Keratinocyte (primary cell): ENCODE measurements at regions not wholly inside any gene's neighbourhood (a gene's known extent, or its start where the extent isn't known, plus 50 kb on each side); places are given as distances from the start of the nearest gene placed in this dataset.

Experiments used
- DNase-seq: peaks from one replicate; pipeline ENCODE4 v3.0.0-alpha.2; 2011; ENCODE audit warnings: low read depth, missing footprints, low spot score
- FAIRE-seq: peaks from 2 replicates; lab custom pipeline; 2011; peaks lifted over from hg19 to GRCh38; lab: Jason Lieb, UNC
- H2AFZ ChIP-seq: 2 replicates; pipeline ENCODE4 v1.6.0; 2012; ENCODE audit warnings: low read length, control low read depth, inconsistent platforms; ENCODE audit not compliant: control insufficient read depth
- H3K27ac ChIP-seq: 2 replicates; pipeline ENCODE4 v1.5.1; 2011; ENCODE audit warnings: low read length; ENCODE audit not compliant: control insufficient read depth, insufficient read depth
- H3K27me3 ChIP-seq: 3 replicates; pipeline ENCODE4 v1.6.0; 2011; ENCODE audit warnings: low read length; ENCODE audit not compliant: control insufficient read depth, insufficient read depth; ENCODE audit errors: extremely low read depth
- H3K36me3 ChIP-seq, 2 experiments: 2 replicates in 1 of 2; 3 replicates in 1 of 2; pipeline ENCODE4 v1.5.1; 2011; ENCODE audit warnings: low read length in 2 of 2, mild to moderate bottlenecking in 1 of 2; ENCODE audit not compliant: control insufficient read depth in 2 of 2, insufficient read depth in 2 of 2; ENCODE audit errors: extremely low read depth in 1 of 2
- H3K4me1 ChIP-seq: 3 replicates; pipeline ENCODE4 v1.5.1; 2011; ENCODE audit warnings: low read length; ENCODE audit not compliant: control insufficient read depth, insufficient read depth; ENCODE audit errors: extremely low read depth
- H3K4me2 ChIP-seq: 3 replicates; pipeline ENCODE4 v1.6.0; 2011; ENCODE audit warnings: low read depth, low read length; ENCODE audit not compliant: control insufficient read depth, insufficient read depth; ENCODE audit errors: extremely low read depth
- H3K4me3 ChIP-seq, 3 experiments: fragments of 200-600 bp in 1 of 3; sonication (generic) in 1 of 3; 2 replicates in 2 of 3; 3 replicates in 1 of 3; pipeline ENCODE4 v1.5.1; 2011 to 2016; ENCODE audit warnings: low read length in 3 of 3, mild to moderate bottlenecking in 3 of 3, control low read depth in 2 of 3, inconsistent platforms in 1 of 3, low read depth in 1 of 3, mixed read lengths in 1 of 3, mixed run types in 1 of 3, moderate library complexity in 1 of 3; ENCODE audit not compliant: control insufficient read depth in 2 of 3, insufficient read depth in 2 of 3; ENCODE audit errors: extremely low read depth in 1 of 3
- H3K79me2 ChIP-seq: 2 replicates; pipeline ENCODE4 v1.6.0; 2012; ENCODE audit warnings: low read length; ENCODE audit not compliant: control insufficient read depth, insufficient read depth
- H3K9ac ChIP-seq: 3 replicates; pipeline ENCODE4 v1.6.0; 2011; ENCODE audit warnings: low read length; ENCODE audit not compliant: control insufficient read depth, insufficient read depth; ENCODE audit errors: extremely low read depth
- H3K9me1 ChIP-seq: 3 replicates; pipeline ENCODE4 v1.6.0; 2011; ENCODE audit warnings: low read length; ENCODE audit not compliant: control insufficient read depth, insufficient read depth; ENCODE audit errors: extremely low read depth
- H3K9me3 ChIP-seq: 2 replicates; pipeline ENCODE4 v1.5.1; 2012; ENCODE audit warnings: low read depth, low read length; ENCODE audit not compliant: control insufficient read depth
- H4K20me1 ChIP-seq: 3 replicates; pipeline ENCODE4 v1.6.0; 2011; ENCODE audit warnings: low read length; ENCODE audit not compliant: control insufficient read depth, insufficient read depth; ENCODE audit errors: extremely low read depth
- CTCF ChIP-seq, 3 experiments: IDR thresholded peaks in 1 of 3; conservative IDR thresholded peaks in 1 of 3; optimal IDR thresholded peaks in 1 of 3; 2 replicates in 2 of 3; 3 replicates in 1 of 3; pipeline versions ENCODE3 to v1.5.1; 2011; ENCODE audit warnings: low read length in 3 of 3, mild to moderate bottlenecking in 3 of 3, moderate library complexity in 2 of 3, control low read depth in 1 of 3, inconsistent platforms in 1 of 3; ENCODE audit not compliant: insufficient read depth in 2 of 3; ENCODE audit errors: extremely low read depth in 1 of 3
- EZH2 ChIP-seq: IDR thresholded peaks from one replicate; pipeline ENCODE4 v1.6.1; 2012; ENCODE audit warnings: inconsistent platforms, mild to moderate bottlenecking, low read length, moderate library complexity
- dilution Hi-C: fragments of 300-500 bp; cut with MboI; formaldehyde crosslinking; loops from one replicate; pipeline ENCODE4 v1.7.0; 2020; ENCODE audit warnings: low sequenced_read_pairs; ENCODE audit not compliant: extremely low pct_ligation_motif_present

- Histone ChIP-seq H3K27ac (no peak overlapping the region), H3K4me2 (no peak overlapping the region), H3K4me1 (no peaks in the 10 kb centered on the region), H3K9me1 (no peaks in the 10 kb centered on the region), H3K4me3 (no peak overlapping the region), H2AFZ (no peak overlapping the region), H3K9ac (no peak overlapping the region), H3K36me3 (no peaks in the 10 kb centered on the region), H3K27me3 (no peaks in the 10 kb centered on the region), H3K9me3 (no peaks in the 10 kb centered on the region), H4K20me1 (no peaks in the 10 kb centered on the region), H3K79me2 (no peaks in the 10 kb centered on the region)
- no peak for TF ChIP-seq EZH2
- TF ChIP-seq CTCF (optimal IDR thresholded peaks at IDR 0.05 in 1 of 3, IDR thresholded peaks at IDR 0.05 in 1 of 3, conservative IDR thresholded peaks at IDR 0.05 in 1 of 3; ENCODE audit: extremely low read depth in 1 of 3, insufficient read depth in 2 of 3, low read length in 3 of 3) = no peak
- FAIRE-seq = no peak
- dilution Hi-C loops = no loop called here
- no peak for DNase-seq
Observed at GRCh38 chr14:87868920-87869319, 124.1 kb downstream of the GALC start.

- no peaks in the 10 kb centered on the region for H4K20me1 ChIP-seq
- H3K27me3 ChIP-seq = no peaks in the 10 kb centered on the region
- no peaks in the 10 kb centered on the region for H3K9me1 ChIP-seq
- DNase-seq (no peak), FAIRE-seq (no peak)
- TF ChIP-seq EZH2 = no peak
- no peak for TF ChIP-seq CTCF (optimal IDR thresholded peaks at IDR 0.05 in 1 of 3, IDR thresholded peaks at IDR 0.05 in 1 of 3, conservative IDR thresholded peaks at IDR 0.05 in 1 of 3; ENCODE audit: extremely low read depth in 1 of 3, insufficient read depth in 2 of 3, low read length in 3 of 3)
- H3K27ac ChIP-seq = no peak overlapping the region
- no peak overlapping the region for H3K4me3 ChIP-seq
- H3K79me2 ChIP-seq = no peaks in the 10 kb centered on the region
- no peaks in the 10 kb centered on the region for H3K4me1 ChIP-seq
- H3K36me3 ChIP-seq = no peaks in the 10 kb centered on the region
- H3K9ac ChIP-seq = no peak overlapping the region
- dilution Hi-C loops = no loop called here
- H3K4me2 ChIP-seq = no peak overlapping the region
- H2AFZ ChIP-seq = no peak overlapping the region
- H3K9me3 ChIP-seq = no peaks in the 10 kb centered on the region
Observed at GRCh38 chr14:87866116-87866515, 126.9 kb downstream of the GALC start.
